HG02610 (cell line): ENCODE measurements at regions not wholly inside any gene's neighbourhood (a gene's known extent, or its start where the extent isn't known, plus 50 kb on each side); places are given as distances from the start of the nearest gene placed in this dataset.
A peak's percentile ranks its signal among the peaks of the same experiment; 100 is the strongest.
"Not testable (repeated sequence)": the region's sequence is repeated elsewhere in the genome, so short reads cannot be mapped to it uniquely, and the experiment has no call there.

ENCODE experiments used
- ATAC-seq: cut with Tn5 transposase; IDR thresholded peaks from one replicate; pipeline ENCODE4 v1.9.1; 2021; ENCODE audit warnings: mild to moderate bottlenecking, moderate library complexity; ENCODE audit not compliant: unreplicated experiment

DNA sequence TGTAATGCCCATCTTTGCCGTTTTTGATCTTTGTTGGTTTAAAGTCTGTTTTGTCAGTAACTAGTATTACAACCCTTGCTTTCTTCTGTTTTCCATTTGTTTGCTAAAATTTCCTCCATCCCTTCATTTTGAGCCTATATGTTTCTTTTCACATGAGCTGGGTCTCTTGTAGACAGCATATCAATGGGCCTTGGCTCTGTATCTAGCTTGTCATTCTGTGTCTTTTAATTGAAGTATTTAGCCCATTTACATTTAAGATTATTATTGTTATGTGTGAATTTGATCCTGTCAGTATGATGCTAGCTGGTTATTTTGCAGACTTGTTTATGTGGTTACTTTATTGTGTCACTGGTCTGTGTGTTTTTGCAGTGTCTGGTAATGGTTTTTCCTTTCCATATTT is 913.2 kb downstream of the TRHDE start:
- no peak for ATAC-seq

DNA sequence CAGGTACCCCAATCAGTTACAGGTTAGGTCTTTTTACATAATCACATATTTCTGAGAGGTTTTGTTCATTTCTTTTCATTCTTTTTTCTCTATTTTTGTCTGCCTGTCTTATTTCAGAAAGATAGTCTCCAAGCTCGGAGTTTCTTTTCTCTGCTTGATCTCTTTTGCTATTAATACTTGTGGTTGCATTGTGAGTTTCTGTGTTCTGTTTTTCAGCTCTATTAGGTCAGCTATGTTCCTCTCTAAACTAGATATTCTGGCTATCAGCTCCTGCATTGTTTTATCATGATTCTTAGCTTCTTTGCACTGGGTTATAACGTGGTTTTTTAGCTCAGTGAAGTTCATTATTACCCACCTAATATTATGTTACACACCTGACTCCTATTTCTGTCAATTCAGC is 914.1 kb downstream of the TRHDE start:
- no peak for ATAC-seq

DNA sequence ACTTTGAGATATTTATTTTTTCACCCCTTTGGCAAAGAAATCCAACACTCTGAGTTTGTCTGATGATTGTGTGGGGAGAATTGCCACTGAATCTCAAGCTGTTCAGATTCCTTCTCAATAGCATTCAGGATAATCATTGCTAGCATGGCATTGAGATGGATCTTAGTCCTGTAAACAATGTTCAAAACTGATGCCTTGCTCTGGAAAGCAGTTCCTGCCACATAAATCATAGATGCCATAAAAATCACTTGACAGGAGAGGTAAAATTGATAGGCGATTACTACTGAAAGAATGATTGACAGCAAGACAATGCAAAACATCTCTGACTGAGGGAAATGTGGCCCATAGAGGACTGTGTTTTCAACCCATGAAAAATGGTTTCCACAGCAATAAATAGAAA is 915.6 kb downstream of the TRHDE start:
- ATAC-seq, result no peak

DNA sequence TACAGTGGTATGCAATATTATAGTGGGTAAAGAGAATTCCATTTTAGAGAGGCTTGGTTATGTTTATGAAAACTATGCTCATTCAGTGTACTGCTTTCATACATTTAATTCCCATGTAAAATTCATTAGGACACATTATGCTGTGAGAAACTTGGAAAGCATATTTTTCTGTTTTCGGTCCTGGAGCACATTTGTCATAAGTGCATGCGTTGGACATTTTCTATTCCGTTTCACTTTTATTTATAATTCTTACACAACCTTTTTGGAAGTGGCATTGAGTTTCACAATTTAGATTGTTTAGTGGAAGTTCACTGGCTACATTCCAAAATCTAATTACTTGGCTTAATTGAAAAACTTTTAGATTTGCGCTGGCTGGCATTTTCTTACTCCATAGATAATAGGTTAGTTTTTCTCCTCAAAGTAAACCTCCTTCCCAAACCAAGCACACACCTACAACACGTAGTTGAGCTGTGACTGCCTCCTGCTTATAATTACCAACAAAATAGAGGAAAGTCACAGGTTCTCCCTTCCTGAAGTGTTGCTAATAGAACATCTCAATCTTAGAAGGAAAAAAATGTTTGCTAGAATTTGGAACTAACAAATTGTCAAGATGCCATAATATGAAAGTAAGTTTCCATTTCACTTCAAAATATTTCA is 938.5 kb downstream of the TRHDE start:
- ATAC-seq, result no peak

DNA sequence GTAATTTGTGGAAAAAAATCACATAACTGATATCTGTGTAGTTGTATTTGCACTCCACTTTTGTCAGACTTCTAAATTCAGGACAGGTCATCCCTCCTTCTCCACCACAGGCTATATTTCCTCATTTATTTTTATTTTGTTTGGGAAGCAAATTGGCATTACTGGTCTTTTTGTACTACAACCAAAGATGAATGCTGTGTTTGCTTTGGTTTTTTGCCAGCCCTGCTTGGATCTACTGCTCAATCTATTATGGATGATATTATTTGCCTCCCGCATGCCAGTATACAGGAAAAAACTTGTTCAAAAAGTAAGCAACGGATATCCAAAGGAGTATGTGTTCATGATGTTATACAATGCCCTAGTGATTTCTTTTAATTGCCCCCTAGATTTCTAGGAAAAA is 948.8 kb downstream of the TRHDE start:
- ATAC-seq, result no peak

DNA sequence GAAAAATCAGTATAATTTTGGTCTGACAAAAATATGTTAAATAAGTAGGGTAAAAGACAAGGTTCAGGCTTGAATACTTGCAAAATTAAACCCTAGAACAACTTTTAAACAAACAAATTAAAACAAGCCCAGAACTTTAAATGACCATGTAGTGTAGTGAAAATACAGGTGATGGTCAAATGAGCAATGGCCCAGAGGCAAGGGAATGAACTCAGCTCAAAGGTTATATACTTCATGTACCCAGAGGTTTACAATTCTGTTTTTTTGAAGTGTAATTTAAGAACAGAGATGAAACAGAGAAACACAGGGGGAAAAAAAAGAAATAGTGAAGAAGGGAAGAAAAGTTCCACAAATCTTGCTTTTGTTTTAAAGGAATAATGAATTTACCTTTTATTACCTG is 949.2 kb downstream of the TRHDE start:
- ATAC-seq, result no peak

DNA sequence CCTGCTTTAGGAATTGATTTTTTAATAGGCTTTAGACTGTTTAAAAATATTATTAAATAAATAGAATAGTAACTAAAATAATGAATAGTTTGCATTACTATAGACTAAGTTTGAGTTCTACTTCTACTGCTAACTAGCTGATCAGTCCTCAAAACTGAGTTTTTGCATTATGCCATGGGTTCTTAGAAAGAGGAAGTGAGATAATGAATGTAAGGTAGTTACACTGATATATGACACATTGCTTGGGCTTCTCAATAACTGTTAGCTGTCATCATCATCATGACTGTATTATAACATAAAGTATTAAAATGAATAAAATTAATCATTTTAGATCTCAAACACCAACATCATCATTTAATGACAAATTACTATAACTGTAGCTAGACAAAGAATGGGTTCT is 949.7 kb downstream of the TRHDE start:
- ATAC-seq, result peak; percentile 43

DNA sequence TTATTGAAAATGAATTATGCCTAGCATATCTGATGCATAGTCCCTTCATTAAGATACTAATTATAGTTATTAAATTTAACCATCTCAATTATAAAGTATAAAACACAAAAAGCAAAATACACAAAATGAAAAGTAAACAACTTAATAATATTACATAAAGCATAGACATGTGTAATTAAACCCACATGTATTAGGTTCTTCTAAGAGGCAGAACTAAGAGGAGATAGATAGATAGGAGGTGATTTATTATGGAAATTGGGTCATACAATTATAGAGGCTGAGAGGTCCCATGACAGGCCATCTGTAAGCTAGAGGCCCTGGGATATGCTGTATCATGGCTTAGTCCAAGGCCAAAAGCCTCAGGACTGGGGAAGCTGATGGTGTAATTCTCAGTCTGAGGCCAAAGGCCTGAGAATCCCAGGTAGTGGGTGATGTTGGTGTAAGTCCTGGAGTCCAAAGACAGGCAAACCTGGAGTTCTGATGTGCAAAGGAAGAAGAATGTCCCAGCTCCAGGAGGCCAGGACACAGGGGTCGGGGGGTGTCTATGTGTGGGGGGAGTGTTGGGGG is 953.3 kb downstream of the TRHDE start:
- ATAC-seq, result no peak

DNA sequence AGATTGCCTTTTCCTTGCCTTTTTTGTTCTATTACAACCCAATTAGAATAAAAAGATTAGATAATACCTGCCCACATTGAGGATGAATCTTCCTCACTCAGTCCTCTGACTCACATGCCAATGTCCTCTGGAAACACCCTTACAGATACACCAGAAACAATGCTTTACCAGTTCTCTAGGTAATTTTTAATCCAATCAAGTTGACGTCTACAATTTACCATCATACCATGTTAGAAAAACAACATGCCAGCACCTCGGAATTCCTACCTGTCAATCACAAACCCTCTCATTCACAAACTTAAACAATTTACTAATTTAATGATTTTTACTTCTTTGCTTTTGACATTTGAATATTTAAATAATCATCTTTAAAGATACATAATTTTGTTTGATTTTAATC is 953.8 kb downstream of the TRHDE start:
- ATAC-seq, result no peak

DNA sequence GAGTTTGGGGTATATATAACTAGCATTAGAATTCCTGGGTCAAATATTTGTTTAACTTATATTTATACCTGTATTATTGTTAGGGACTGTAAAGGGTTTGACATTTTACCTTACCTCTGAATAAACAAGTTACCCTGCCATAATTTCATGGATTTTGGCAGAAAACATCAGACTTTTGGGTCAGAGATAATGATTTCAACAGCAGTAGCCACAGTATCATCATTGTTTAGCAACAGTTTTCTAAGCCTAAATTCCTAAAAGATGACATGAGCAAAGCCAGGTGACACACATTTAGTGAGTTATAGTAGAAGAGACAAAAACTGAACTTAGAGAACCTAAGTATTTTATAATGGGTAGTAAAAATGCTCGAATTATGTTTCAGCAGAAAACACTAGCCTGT is 954.4 kb downstream of the TRHDE start:
- no peak for ATAC-seq

DNA sequence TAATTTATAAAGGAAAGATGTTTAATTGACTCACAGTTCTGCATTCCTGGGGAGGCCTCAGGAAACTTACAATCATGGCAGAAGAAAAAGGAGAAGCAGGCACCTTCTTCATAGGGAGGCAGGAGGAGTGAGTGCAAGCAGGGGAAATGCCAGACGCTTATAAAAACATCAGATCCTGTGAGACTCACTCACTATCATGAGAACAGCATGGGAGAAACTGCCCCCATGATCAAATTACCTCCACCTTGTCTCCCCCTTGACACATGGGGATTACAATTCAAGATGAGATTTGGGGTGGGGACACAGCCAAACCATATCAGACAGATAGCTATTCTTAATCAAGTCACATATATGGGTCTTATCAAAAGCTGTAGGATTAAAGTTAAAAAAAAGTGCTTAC is 956.7 kb downstream of the TRHDE start:
- not testable (repeated sequence) for ATAC-seq

DNA sequence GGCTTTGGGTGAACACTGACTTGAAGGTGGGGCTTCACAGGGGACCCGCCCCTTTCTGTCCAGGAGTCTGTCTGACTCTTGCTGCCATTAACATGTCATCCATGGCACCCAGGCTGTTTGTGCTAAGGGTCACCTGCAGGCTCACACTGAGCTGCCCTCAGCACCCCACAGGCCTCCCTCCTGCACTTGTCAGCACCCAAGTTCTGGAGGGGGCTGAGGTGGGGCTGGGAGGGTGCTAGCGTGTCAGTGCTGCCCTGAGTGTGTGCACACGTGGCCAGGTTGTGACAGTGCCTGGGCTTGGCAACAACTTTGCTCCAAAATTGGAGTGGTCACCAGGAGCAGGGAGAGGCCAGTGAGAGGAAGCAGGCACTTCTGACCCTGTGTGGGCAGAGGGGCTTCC is 963.2 kb downstream of the TRHDE start:
- ATAC-seq, result no peak

DNA sequence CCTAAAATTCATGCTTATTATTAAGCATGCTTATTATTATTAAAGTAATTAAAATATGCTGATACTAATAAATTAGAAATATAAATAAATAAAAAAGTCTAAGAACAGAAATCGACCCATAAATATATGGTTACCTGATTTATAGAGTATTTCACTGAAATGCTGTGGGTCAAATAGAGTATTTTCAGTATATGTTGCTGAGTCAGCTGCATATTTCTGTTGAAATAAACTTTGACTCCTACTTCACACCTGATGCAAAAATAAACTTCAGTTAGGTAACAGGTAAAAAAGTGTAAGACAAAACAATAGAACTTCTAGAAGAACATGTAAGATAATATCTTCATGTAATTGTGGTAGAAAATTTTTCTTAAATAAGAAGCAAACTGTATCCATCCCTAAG is 967.9 kb downstream of the TRHDE start:
- no peak for ATAC-seq

DNA sequence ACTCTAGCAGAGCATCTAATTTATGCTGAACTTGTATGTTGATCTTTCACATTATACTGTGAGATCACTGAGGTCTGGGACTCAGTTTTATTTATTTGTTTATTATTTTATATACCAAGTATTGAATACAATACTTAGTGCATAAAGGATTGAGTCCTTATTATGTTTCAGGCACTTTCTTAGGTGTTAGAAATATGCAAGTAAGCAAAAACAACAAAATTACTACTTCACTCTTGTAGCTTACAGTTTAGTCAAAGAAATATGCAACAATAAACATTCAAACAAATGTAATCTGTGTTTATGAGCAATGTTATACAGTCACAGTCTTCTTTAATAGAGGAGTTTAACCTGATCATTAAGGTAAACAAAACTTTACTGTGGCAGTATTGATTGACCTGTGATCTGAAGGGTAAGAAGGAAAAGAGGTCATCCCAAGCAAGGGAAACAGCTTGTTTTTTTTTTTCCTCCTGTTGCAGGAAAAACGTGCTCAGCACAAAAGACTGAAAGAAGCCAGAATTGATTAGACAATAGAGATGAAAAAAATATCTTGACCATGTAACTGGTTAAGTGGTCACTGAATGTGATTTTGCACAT is 990.7 kb downstream of the TRHDE start:
- no peak for ATAC-seq

DNA sequence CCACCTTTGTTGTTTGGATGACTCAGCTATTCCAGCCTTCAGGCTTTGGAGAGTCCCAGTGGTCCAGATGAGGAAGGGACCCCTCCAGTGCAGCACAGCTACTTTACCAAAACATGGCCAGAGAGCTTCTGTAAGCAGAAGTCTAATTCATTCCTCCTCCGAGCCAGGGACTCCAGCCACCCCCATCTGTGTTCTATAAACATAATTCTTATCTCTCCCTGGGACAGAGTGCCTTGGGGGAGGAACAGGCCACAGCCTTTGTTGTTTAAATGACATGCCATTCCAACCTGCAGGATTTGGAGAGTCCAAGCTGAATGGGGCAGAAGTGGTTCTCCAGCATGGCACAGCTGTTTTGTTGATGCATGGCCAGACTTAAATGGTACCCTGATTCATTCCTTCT is 994.0 kb downstream of the TRHDE start:
- no peak for ATAC-seq

DNA sequence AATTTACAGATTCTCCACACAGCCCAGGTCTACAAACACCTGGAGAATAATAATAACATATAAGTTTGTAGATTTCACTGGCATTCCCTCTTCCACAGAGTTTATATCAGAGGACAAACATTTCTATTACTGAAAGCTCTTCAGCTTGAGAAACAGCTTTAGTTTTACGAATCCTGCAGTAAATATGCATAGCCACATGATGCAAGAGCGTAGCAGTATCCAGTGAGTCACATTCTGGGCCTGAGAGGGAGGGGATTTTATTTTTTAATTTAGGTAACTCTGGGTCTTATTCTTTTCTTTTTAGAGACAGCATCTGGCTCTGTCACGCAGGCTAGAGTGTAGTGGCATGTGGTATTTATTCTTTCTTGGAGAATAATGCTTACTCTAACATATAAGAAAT is 1002.8 kb downstream of the TRHDE start:
- no peak for ATAC-seq

DNA sequence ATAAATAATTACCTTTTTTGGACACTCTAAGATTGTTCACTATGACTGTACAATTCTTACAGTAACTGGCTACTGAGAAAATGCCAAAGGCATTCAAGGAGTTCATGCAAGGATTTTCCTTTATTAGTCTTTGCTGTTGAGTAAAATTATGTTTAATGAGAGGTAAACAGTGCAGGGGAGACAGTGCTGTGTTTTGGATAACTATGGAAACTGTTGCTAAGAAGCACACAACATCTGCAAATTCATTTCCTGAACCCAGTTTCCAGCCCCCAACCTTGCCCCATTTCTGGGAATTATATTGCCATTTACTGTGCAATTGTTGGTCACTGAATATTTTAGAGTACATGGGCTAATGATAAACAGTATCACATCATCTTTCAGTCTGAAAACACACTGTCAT is 1005.8 kb downstream of the TRHDE start:
- ATAC-seq, result no peak

DNA sequence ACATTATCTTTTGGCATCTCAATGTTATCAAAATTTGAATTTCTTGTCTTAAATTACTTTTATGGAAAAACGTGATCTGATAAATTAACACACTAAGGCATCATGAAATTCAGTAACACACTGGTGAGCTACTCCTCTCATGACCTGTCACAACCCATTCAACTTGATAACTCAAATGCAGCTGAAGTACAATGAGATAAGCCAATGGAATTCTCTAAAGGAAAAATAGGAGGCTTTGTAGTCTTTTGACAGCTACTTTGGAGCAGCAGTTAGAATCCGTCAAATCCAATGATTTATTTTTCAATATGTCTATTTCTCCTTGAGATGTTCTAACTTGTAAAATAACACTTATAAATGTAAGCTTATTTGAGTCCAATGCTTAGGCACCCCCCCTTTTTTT is 1029.4 kb downstream of the TRHDE start:
- no peak for ATAC-seq

DNA sequence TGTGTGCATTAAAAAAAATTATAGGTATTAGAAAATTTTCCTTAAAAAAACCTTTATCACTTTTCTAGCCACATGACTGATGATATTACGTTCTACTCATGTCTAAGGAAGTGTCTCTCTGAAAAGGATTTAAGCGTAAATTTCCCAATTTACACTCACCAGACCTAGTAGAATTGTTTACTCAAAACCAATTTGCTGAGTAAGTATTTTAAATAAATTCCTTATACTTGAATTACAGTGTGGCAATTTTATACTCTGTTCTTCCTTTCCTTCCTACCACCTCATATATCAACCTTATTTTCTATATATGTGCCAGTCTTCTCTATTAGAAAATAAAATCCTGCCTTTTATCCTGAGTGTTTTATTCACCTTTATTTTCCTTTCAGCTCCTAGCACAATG is 1035.1 kb downstream of the TRHDE start:
- ATAC-seq, result no peak

DNA sequence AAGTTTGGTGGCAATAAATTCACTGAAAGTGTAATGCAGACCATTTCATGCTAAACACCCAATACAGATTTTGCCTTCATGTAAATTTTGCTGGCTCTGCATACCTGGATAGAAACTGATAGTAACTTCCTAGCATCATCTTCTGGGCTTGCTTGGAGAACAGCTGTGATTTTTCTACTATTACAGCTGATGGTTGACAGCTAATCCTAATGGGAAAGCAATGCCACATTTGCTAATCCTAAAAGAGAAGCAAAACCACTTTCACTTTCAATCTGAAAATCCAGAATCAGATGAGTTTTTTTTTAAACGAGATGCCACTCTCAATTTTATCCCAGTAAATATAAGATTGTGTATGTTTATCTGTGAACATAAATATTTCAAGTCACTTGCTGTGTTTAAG is 1035.9 kb downstream of the TRHDE start:
- no peak for ATAC-seq

DNA sequence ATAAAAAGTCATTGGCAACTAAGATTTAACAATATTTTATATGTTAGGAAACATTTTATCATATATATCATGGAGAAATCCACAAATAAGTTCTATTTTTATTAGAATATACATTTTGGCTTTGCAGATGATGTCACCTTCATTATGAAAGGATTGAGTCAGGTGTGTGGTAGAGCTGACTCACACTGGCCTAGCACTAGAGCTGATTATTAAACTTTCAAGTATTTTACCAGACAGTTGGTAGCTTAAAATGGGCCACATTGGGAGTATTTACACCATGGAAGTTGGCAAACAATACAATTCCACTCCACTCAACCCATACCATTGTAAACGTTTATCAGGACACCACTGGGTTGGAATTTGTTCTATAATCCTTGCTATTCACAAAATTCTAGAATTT is 1036.6 kb downstream of the TRHDE start:
- ATAC-seq, result no peak

DNA sequence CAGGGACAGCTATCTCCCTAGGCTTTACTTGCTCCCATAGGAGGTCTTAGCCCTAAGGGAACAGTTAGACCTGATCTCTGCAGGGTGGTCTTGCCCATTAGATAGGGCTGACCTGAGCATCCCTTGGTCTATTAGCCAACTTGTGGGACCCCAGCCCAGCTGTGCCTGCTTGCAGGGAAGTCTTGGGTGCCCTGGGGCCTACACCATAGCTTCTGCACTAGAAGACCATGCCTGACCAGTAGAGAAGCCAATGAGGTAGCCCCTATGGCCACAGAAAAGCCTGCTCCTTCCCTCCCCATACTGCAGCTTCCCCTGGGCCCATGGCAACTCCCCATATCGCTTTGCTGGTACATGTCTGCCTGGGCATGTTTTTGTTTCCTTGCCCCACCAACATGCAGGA is 1049.1 kb downstream of the TRHDE start:
- no peak for ATAC-seq

DNA sequence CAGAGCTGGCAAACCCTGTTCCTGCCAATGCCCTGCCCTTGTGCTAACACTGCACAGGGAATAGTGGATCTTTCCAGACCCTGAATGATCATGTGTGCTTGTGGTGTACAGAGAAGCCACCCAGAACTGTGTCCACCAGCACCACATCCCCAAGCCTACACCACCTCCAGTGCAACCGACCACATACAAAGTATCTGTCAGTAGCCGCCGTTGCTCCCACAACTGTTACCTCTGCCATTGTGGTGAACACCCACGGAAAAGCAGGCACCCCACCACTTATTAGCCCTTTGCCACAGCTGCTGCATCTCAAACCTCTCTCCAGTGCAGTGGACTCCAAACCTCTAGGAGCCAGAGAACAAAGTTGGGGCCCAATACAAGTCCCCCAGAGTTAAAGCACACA is 1049.6 kb downstream of the TRHDE start:
- ATAC-seq, result no peak
